ENCODE measurements at regions not wholly inside any gene's neighbourhood (a gene's known extent, or its start where the extent isn't known, plus 50 kb on each side); places are given as distances from the start of the nearest gene placed in this dataset.
"Not testable (repeated sequence)": the region's sequence is repeated elsewhere in the genome, so short reads cannot be mapped to it uniquely, and the experiment has no call there.

GRCh38 chr7:81846398-81846797 is 76.6 kb upstream of the HGF start:
- Histone ChIP-seq H3K4me3 (no peak overlapping the region), H3K36me3 (ENCODE audit: insufficient read depth, low read length) (no peaks in the 10 kb centered on the region), H3K9me3 (ENCODE audit: low read depth, low read length) (no peaks in the 10 kb centered on the region), H3K9ac (ENCODE audit: insufficient read length) (no peak overlapping the region), H3K27ac (no peak overlapping the region)
- TF ChIP-seq FOXP2 (optimal IDR thresholded peaks at IDR 0.05; ENCODE audit: control extremely low read depth, extremely low read length, insufficient read depth) (no peak), EZH2 (IDR thresholded peaks at IDR 0.05) (no peak), POLR2AphosphoS5 (IDR thresholded peaks at IDR 0.05; ENCODE audit: borderline replicate concordance, low read depth, low read length) (no peak)
- no peak for DNase-seq (ENCODE audit: low read depth, low spot score)

GRCh38 chr7:81845744-81846241 is 75.9 kb upstream of the HGF start:
- no peak for TF ChIP-seq EZH2 (IDR thresholded peaks at IDR 0.05)
- TF ChIP-seq POLR2AphosphoS5 (IDR thresholded peaks at IDR 0.05; ENCODE audit: borderline replicate concordance, low read depth, low read length) = no peak
- no peak for TF ChIP-seq FOXP2 (optimal IDR thresholded peaks at IDR 0.05; ENCODE audit: control extremely low read depth, extremely low read length, insufficient read depth)
- H3K9ac ChIP-seq (ENCODE audit: insufficient read length) = no peak overlapping the region
- DNase-seq (ENCODE audit: low read depth, low spot score) = no peak

GRCh38 chr7:81843657-81844056 is 73.8 kb upstream of the HGF start:
- H3K9me3 ChIP-seq (ENCODE audit: low read depth, low read length); H3K9ac ChIP-seq (ENCODE audit: insufficient read length); H3K4me3 ChIP-seq; DNase-seq (ENCODE audit: low read depth, low spot score); H3K36me3 ChIP-seq (ENCODE audit: insufficient read depth, low read length); H3K27ac ChIP-seq: not testable (repeated sequence)

More at GRCh38 chr7:81845744-81846241, 75.9 kb upstream of the HGF start:
- Histone ChIP-seq H3K36me3 (ENCODE audit: insufficient read depth, low read length) (no peaks in the 10 kb centered on the region), H3K27ac (no peak overlapping the region), H3K9me3 (ENCODE audit: low read depth, low read length) (no peaks in the 10 kb centered on the region), H3K4me3 (no peak overlapping the region)

- Histone ChIP-seq H3K4me3 (no peak overlapping the region), H3K36me3 (ENCODE audit: insufficient read depth, low read length) (no peaks in the 10 kb centered on the region), H3K27ac (no peak overlapping the region), H3K9ac (ENCODE audit: insufficient read length) (no peak overlapping the region), H3K9me3 (ENCODE audit: low read depth, low read length) (no peaks in the 10 kb centered on the region)
- DNase-seq (ENCODE audit: low read depth, low spot score) = no peak
- TF ChIP-seq FOXP2 (optimal IDR thresholded peaks at IDR 0.05; ENCODE audit: control extremely low read depth, extremely low read length, insufficient read depth) = no peak
- no peak for TF ChIP-seq EZH2 (IDR thresholded peaks at IDR 0.05)
- TF ChIP-seq POLR2AphosphoS5 (IDR thresholded peaks at IDR 0.05; ENCODE audit: borderline replicate concordance, low read depth, low read length) = no peak
Measured at GRCh38 chr7:81842361-81842760, 72.5 kb upstream of the HGF start.

- no peak overlapping the region for H3K9ac ChIP-seq (ENCODE audit: insufficient read length)
- H3K36me3 ChIP-seq (ENCODE audit: insufficient read depth, low read length) = no peaks in the 10 kb centered on the region
- DNase-seq (ENCODE audit: low read depth, low spot score) = no peak
- no peak overlapping the region for H3K4me3 ChIP-seq
- no peak overlapping the region for H3K27ac ChIP-seq
- H3K9me3 ChIP-seq (ENCODE audit: low read depth, low read length) = no peaks in the 10 kb centered on the region
- no peak for TF ChIP-seq POLR2AphosphoS5 (IDR thresholded peaks at IDR 0.05; ENCODE audit: borderline replicate concordance, low read depth, low read length)
- no peak for TF ChIP-seq EZH2 (IDR thresholded peaks at IDR 0.05)
- TF ChIP-seq FOXP2 (optimal IDR thresholded peaks at IDR 0.05; ENCODE audit: control extremely low read depth, extremely low read length, insufficient read depth) = no peak
Measured at GRCh38 chr7:81839708-81840369, 70.0 kb upstream of the HGF start.

GRCh38 chr7:81833401-81833800 is 63.6 kb upstream of the HGF start:
- no peaks in the 10 kb centered on the region for H3K36me3 ChIP-seq (ENCODE audit: insufficient read depth, low read length)
- TF ChIP-seq POLR2AphosphoS5 (IDR thresholded peaks at IDR 0.05; ENCODE audit: borderline replicate concordance, low read depth, low read length) (no peak), FOXP2 (optimal IDR thresholded peaks at IDR 0.05; ENCODE audit: control extremely low read depth, extremely low read length, insufficient read depth) (no peak), EZH2 (IDR thresholded peaks at IDR 0.05) (no peak)
- no peak for DNase-seq (ENCODE audit: low read depth, low spot score)
- H3K4me3 ChIP-seq = no peak overlapping the region
- peaks cover 12% of the 10 kb centered on the region; the same call in 1 of the 2 replicates for H3K9me3 ChIP-seq (ENCODE audit: low read depth, low read length)
- peak overlapping the region; percentile 63; the same call in 1 of the 2 replicates for H3K27ac ChIP-seq
- H3K9ac ChIP-seq (ENCODE audit: insufficient read length) = no peak overlapping the region

GRCh38 chr7:81831883-81832282 is 62.0 kb upstream of the HGF start:
- TF ChIP-seq POLR2AphosphoS5 (IDR thresholded peaks at IDR 0.05; ENCODE audit: borderline replicate concordance, low read depth, low read length) (no peak), FOXP2 (optimal IDR thresholded peaks at IDR 0.05; ENCODE audit: control extremely low read depth, extremely low read length, insufficient read depth) (no peak), EZH2 (IDR thresholded peaks at IDR 0.05) (no peak)

GRCh38 chr7:81829511-81829910 is 59.7 kb upstream of the HGF start:
- not testable (repeated sequence) for H3K27ac ChIP-seq; H3K9ac ChIP-seq (ENCODE audit: insufficient read length); H3K36me3 ChIP-seq (ENCODE audit: insufficient read depth, low read length); DNase-seq (ENCODE audit: low read depth, low spot score); H3K4me3 ChIP-seq
- peaks cover 12% of the 10 kb centered on the region; the same call in 1 of the 2 replicates for H3K9me3 ChIP-seq (ENCODE audit: low read depth, low read length)

More at GRCh38 chr7:81831883-81832282, 62.0 kb upstream of the HGF start:
- Histone ChIP-seq H3K27ac (no peak overlapping the region), H3K9ac (ENCODE audit: insufficient read length) (no peak overlapping the region), H3K4me3 (no peak overlapping the region), H3K9me3 (ENCODE audit: low read depth, low read length) (peaks cover 12% of the 10 kb centered on the region; the same call in 1 of the 2 replicates), H3K36me3 (ENCODE audit: insufficient read depth, low read length) (no peaks in the 10 kb centered on the region)
- no peak for DNase-seq (ENCODE audit: low read depth, low spot score)

GRCh38 chr7:81822811-81823210 is 53.0 kb upstream of the HGF start:
- no peak for DNase-seq (ENCODE audit: low read depth, low spot score)
- Histone ChIP-seq H3K9ac (ENCODE audit: insufficient read length) (no peak overlapping the region), H3K36me3 (ENCODE audit: insufficient read depth, low read length) (no peaks in the 10 kb centered on the region), H3K4me3 (no peak overlapping the region), H3K9me3 (ENCODE audit: low read depth, low read length) (no peaks in the 10 kb centered on the region), H3K27ac (no peak overlapping the region)
- TF ChIP-seq FOXP2 (optimal IDR thresholded peaks at IDR 0.05; ENCODE audit: control extremely low read depth, extremely low read length, insufficient read depth) (no peak), POLR2AphosphoS5 (IDR thresholded peaks at IDR 0.05; ENCODE audit: borderline replicate concordance, low read depth, low read length) (no peak), EZH2 (IDR thresholded peaks at IDR 0.05) (no peak)

Data from SK-N-MC (cell line).